Osteocyte (in vitro differentiated cells): ENCODE measurements at regions not wholly inside any gene's neighbourhood (a gene's known extent, or its start where the extent isn't known, plus 50 kb on each side); places are given as distances from the start of the nearest gene placed in this dataset.

Source experiments
- DNase-seq: peaks from one replicate; pipeline ENCODE4 v3.0.0; 2021; ENCODE audit warnings: mixed read lengths; ENCODE audit not compliant: unreplicated experiment; ENCODE audit errors: extremely low spot score
- H3K27ac Mint-ChIP-seq: one replicate; pipeline ENCODE4 v1.8.0; 2021; ENCODE audit warnings: mild to moderate bottlenecking, mixed read lengths; ENCODE audit not compliant: unreplicated experiment
- H3K27me3 Mint-ChIP-seq: one replicate; pipeline ENCODE4 v1.8.0; 2021; ENCODE audit warnings: mixed read lengths; ENCODE audit not compliant: unreplicated experiment
- H3K36me3 Mint-ChIP-seq: one replicate; pipeline ENCODE4 v1.8.0; 2021; ENCODE audit warnings: mixed read lengths; ENCODE audit not compliant: unreplicated experiment
- H3K4me1 Mint-ChIP-seq: one replicate; pipeline ENCODE4 v1.8.0; 2021; ENCODE audit warnings: mixed read lengths; ENCODE audit not compliant: unreplicated experiment
- H3K4me3 Mint-ChIP-seq: one replicate; pipeline ENCODE4 v1.8.0; 2021; ENCODE audit warnings: mild to moderate bottlenecking, moderate library complexity, mixed read lengths; ENCODE audit not compliant: unreplicated experiment
- H3K9me3 Mint-ChIP-seq: one replicate; pipeline ENCODE4 v1.8.0; 2021; ENCODE audit warnings: mixed read lengths; ENCODE audit not compliant: unreplicated experiment
- TF ChIP-seq, protein P1 (sequence below): fragments of 200-600 bp; sonication (generic); IDR thresholded peaks from 2 replicates; pipeline ENCODE4 v1.5.0; 2021; ENCODE audit warnings: antibody characterized with exemption, mild to moderate bottlenecking, moderate library complexity

DNA sequence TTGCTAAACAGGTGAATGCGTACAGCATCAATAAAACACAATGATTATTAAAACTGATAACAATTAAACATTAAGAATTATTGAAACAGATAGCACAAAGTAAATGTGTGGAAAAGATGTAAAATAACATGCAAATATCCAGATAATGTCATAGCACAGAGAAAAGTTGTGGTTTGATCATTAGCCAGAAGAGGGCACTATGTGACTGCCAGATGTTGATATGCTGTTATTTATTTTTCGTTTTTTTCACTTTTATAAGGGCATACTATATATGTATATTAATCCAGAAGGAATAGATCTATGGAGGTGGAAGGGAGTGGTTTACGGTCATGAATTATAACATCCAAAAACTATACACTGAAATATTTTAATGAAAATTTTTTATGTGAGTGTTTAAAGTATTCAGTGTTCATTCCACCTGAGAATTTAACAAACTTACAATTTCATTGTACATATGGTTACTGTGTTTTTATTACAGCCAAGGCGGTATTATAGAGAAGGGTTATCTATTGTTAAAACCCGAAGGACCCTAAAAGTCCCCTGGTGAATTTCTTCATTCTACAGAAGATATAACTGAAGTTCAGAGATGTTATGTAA, 211.9 kb upstream of the UGT8 start:
- H3K27ac Mint-ChIP-seq, result no peak overlapping the region
- peaks cover 29% of the 10 kb centered on the region for H3K27me3 Mint-ChIP-seq
- TF ChIP-seq, protein P1, sequence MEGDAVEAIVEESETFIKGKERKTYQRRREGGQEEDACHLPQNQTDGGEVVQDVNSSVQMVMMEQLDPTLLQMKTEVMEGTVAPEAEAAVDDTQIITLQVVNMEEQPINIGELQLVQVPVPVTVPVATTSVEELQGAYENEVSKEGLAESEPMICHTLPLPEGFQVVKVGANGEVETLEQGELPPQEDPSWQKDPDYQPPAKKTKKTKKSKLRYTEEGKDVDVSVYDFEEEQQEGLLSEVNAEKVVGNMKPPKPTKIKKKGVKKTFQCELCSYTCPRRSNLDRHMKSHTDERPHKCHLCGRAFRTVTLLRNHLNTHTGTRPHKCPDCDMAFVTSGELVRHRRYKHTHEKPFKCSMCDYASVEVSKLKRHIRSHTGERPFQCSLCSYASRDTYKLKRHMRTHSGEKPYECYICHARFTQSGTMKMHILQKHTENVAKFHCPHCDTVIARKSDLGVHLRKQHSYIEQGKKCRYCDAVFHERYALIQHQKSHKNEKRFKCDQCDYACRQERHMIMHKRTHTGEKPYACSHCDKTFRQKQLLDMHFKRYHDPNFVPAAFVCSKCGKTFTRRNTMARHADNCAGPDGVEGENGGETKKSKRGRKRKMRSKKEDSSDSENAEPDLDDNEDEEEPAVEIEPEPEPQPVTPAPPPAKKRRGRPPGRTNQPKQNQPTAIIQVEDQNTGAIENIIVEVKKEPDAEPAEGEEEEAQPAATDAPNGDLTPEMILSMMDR, result peak; percentile 84
- no peaks in the 10 kb centered on the region for H3K9me3 Mint-ChIP-seq
- no peaks in the 10 kb centered on the region for H3K36me3 Mint-ChIP-seq
- H3K4me3 Mint-ChIP-seq, result no peak overlapping the region
- no peak for DNase-seq
- H3K4me1 Mint-ChIP-seq, result peaks cover 13% of the 10 kb centered on the region

DNA sequence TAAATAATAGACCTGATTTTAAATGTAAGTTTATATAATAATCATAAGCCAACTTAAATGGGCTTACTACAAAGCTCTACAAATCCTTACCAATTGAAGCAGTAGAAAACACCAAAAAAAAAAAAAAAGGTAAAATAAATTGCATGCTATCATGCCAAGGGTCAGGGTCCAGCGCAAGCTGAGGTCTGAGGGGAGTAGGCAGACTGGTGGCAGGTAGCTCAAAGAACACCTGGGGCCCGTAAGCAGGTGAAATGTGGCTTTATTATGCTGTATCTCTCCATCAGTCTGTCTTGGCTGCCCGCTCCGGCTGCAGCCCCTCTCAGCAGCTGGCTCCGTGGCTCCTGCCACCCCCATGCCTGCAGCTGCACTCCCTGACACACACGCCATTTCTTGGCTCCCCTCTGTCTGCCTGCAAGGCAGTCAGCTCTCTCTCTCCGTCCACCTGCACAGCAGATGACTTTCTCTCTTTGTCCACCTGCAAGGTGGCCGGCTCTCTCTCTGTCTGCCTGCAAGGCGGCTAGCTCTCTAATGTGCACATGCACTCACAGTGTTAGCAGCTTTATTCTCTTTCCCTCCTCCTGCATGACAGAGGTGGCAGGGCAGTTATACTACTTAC, 209.4 kb upstream of the UGT8 start:
- TF ChIP-seq, protein P1, result no peak
- no peaks in the 10 kb centered on the region for H3K9me3 Mint-ChIP-seq
- H3K36me3 Mint-ChIP-seq, result no peaks in the 10 kb centered on the region
- peaks cover 46% of the 10 kb centered on the region for H3K27me3 Mint-ChIP-seq
- H3K4me1 Mint-ChIP-seq, result peaks cover 3% of the 10 kb centered on the region
- no peak overlapping the region for H3K4me3 Mint-ChIP-seq
- DNase-seq, result no peak
- no peak overlapping the region for H3K27ac Mint-ChIP-seq

DNA sequence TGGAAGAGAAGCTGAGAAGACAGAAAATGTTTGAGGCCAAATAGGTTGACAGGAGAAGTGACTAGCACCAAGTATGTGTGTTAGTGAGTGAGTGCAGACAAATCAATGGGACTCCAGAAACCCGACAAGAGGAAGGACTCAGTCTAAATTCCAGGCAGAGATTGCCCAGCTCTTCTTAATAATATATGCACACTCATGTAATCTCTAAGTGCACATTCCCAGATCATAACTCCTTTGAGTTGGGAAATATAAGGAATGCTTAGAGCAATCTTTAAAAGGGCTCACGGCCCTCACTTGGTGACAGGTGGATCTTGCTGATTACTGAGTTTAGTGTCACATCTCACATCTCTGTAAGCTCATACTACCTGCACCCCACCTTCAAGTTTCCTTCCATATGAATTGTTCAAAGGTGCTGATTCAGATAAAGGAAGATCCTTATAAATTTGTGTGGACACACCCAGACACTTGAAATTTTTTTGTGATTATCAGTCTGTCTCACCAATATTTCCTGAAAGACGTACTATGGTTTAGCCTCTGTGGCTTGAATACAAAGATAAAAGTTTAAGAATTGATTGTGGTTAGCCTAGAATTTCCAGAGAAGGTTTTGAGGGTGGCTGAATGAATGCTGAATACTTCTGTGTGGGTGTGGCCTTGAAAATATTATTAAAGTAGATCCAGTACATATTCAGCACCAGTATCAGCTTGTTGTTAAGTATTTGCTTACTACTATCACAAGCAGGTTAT, 205.1 kb upstream of the UGT8 start:
- Mint-ChIP-seq H3K27ac (no peak overlapping the region), H3K36me3 (no peaks in the 10 kb centered on the region), H3K4me3 (no peak overlapping the region), H3K4me1 (no peaks in the 10 kb centered on the region), H3K27me3 (peaks cover 35% of the 10 kb centered on the region), H3K9me3 (no peaks in the 10 kb centered on the region)
- DNase-seq, result no peak
- TF ChIP-seq, protein P1, result no peak

DNA sequence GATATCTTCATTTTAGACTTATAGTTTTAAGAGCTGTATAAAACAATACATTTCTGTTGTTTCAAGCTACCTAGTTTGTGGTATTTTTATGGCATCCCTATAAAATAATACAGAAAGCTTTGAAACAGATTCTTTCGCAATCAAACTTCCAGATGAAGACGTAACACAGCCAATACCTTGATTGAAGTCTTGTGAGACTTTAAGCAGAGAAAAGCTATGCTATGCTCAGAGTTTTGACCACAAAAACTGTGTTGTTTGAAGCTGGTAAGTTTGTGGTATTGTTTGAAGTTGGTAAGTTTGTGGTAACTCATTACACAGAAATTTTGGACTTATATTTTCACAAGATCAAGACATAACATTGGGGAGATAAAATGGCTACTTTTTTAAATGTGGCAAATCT, 201.8 kb upstream of the UGT8 start:
- no peaks in the 10 kb centered on the region for H3K9me3 Mint-ChIP-seq
- H3K4me3 Mint-ChIP-seq, result no peak overlapping the region
- peaks cover 29% of the 10 kb centered on the region for H3K27me3 Mint-ChIP-seq
- peaks cover 1% of the 10 kb centered on the region for H3K4me1 Mint-ChIP-seq
- H3K27ac Mint-ChIP-seq, result no peak overlapping the region
- TF ChIP-seq, protein P1, result no peak
- DNase-seq, result no peak
- no peaks in the 10 kb centered on the region for H3K36me3 Mint-ChIP-seq

DNA sequence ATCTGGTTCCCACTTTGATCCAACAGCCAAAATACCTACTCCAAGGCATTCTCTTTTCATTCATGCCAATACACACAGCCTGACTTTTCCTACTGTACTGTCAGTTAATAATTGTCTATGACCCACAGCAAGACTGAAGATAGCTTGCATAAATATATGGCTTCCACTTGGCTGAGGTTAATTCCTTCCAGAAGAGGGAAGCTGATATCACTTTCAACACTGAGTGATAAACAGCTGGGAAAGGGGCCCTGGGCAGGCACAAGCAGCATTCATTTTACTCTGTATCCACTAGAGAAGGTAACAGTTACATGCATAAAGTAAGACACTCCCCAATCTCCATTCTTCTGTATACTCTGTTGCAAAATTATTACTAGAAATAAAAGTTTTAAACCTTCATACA, 200.2 kb upstream of the UGT8 start:
- H3K36me3 Mint-ChIP-seq, result no peaks in the 10 kb centered on the region
- peaks cover 1% of the 10 kb centered on the region for H3K4me1 Mint-ChIP-seq
- no peaks in the 10 kb centered on the region for H3K9me3 Mint-ChIP-seq
- no peak overlapping the region for H3K4me3 Mint-ChIP-seq
- no peak overlapping the region for H3K27ac Mint-ChIP-seq
- TF ChIP-seq, protein P1, result no peak
- DNase-seq, result no peak
- H3K27me3 Mint-ChIP-seq, result peaks cover 27% of the 10 kb centered on the region
